Panc1 (cell line): ENCODE measurements at regions not wholly inside any gene's neighbourhood (a gene's known extent, or its start where the extent isn't known, plus 50 kb on each side); places are given as distances from the start of the nearest gene placed in this dataset.
"Not testable (repeated sequence)": the region's sequence is repeated elsewhere in the genome, so short reads cannot be mapped to it uniquely, and the experiment has no call there.

Experiments used
- ATAC-seq: fragments of 200-7000 bp; cut with Tn5 transposase; 2 replicates; pipeline ENCODE4 v1.9.1; 2020; ENCODE audit warnings: mild to moderate bottlenecking, moderate library complexity
- BruUV-seq: library from RNA; stranded (reverse); fragments of 400-500 nt; replicated peaks from 2 replicates; lab custom pipeline; 2021; lab: Mats Ljungman, UMichigan
- CTCF ChIA-PET: fragments of 300-600 bp; sonication (Branson Sonifier 250); formaldehyde crosslinking; loops from one replicate; lab custom pipeline; 2022; ENCODE audit warnings: antibody characterized with exemption; lab: Charles Lee
- POLR2A ChIA-PET: fragments of 300-600 bp; sonication (Branson Sonifier 250); formaldehyde crosslinking; loops from one replicate; lab custom pipeline; 2022; ENCODE audit warnings: antibody characterized with exemption; lab: Charles Lee
- DNase-seq: peaks from one replicate; pipeline ENCODE4 v3.0.0-alpha.2; 2010; ENCODE audit warnings: low read depth, low spot score
- H3K27ac ChIP-seq: 2 replicates; pipeline ENCODE4 v1.5.1; 2011; ENCODE audit warnings: mild to moderate bottlenecking, low read length, inconsistent platforms
- H3K27me3 ChIP-seq: fragments of 200-500 bp; sonication (Bioruptor generic); 2 replicates; pipeline ENCODE4 v1.6.0; 2014; ENCODE audit warnings: low read length, inconsistent platforms; ENCODE audit not compliant: control insufficient read depth, insufficient read depth
- H3K36me3 ChIP-seq: fragments of 200-500 bp; sonication (Bioruptor generic); 2 replicates; pipeline ENCODE4 v1.5.1; 2014; ENCODE audit warnings: inconsistent platforms, mild to moderate bottlenecking, low read length, moderate library complexity; ENCODE audit not compliant: control insufficient read depth, insufficient read depth
- H3K4me1 ChIP-seq: 2 replicates; pipeline ENCODE4 v1.5.1; 2011; ENCODE audit warnings: inconsistent platforms, mild to moderate bottlenecking, low read length, moderate library complexity; ENCODE audit not compliant: control insufficient read depth, insufficient read depth
- H3K4me3 ChIP-seq, 2 experiments: 2 replicates each; pipeline ENCODE4 v1.5.1; 2011 to 2012; ENCODE audit warnings: low read depth in 2 of 2, low read length in 2 of 2, mild to moderate bottlenecking in 2 of 2, inconsistent platforms in 1 of 2, moderate library complexity in 1 of 2
- H3K9me3 ChIP-seq: fragments of 200-500 bp; sonication (Bioruptor generic); 2 replicates; pipeline ENCODE4 v1.5.1; 2014; ENCODE audit warnings: low read depth, mild to moderate bottlenecking, inconsistent platforms, low read length, moderate library complexity; ENCODE audit not compliant: control insufficient read depth, insufficient read depth
- POLR2AphosphoS5 ChIP-seq: IDR thresholded peaks from 2 replicates; pipeline ENCODE4 v1.6.1; 2012; ENCODE audit warnings: mild to moderate bottlenecking, low read depth, low read length, moderate library complexity
- SIN3A ChIP-seq: IDR thresholded peaks from 2 replicates; pipeline ENCODE4 v1.6.1; 2012; ENCODE audit warnings: low read depth, mild to moderate bottlenecking, low read length, moderate library complexity, borderline replicate concordance; ENCODE audit not compliant: insufficient read depth
- TCF7L2 ChIP-seq: IDR thresholded peaks from 2 replicates; pipeline ENCODE4 v1.6.1; 2011; ENCODE audit warnings: mild to moderate bottlenecking, low read depth, low read length, inconsistent platforms
- in situ Hi-C: cut with HindIII; loops from 2 replicates; pipeline ENCODE4 v1.10.0; 2016; ENCODE audit warnings: low sequenced_read_pairs, low pct_unique_long_range_greater_than_20kb
- intact Hi-C: fragments of 100-400 bp; cut with micrococcal nuclease; formaldehyde crosslinking; loops from one replicate; pipeline ENCODE4 v1.10.0; 2022; ENCODE audit not compliant: unreplicated experiment
- TF ChIP-seq, protein P1 (sequence below): fragments of 450-650 bp; IDR thresholded peaks from 2 replicates; pipeline ENCODE4 v1.5.1; 2017; ENCODE audit warnings: mild to moderate bottlenecking
- TF ChIP-seq, protein P2 (sequence below), 2 experiments: IDR thresholded peaks; 2 replicates each; pipeline ENCODE4 v1.6.1; 2011 to 2012; ENCODE audit warnings: low read depth in 2 of 2, control low read depth in 1 of 2, low read length in 1 of 2, mild to moderate bottlenecking in 1 of 2, moderate library complexity in 1 of 2; ENCODE audit not compliant: insufficient read depth in 1 of 2

DNA sequence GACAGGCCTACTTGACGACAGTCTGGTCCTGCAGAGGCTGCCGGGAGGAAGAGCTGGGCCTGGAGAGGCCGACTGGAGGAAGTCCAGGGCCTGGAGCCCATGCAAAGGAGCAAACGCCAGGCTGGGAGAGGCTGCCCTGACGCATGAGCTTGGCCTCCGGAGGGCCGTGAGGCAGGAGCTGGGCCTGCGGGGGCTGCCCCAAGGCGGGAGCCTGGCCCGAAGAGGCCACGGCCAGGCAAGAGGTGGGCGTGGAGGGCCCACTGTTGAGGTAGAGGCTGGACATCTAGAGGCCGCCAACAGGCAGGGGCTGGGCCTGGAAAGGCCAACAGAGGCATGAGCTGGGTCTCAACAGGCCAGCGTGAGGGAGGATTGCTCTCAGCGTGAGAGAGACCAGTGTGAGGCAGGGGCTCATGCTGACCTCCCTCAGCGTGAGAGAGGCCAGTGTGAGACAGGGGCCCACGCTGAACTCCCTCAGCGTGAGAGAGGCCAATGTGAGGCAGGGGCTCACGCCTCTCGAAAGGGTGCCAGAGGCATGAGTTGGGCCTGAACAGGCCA is 320.6 kb downstream of the ZNF479 start:
- POLR2A ChIA-PET, H3K4me1 ChIP-seq, H3K27ac ChIP-seq, in situ Hi-C loops, ATAC-seq, H3K4me3 ChIP-seq, DNase-seq, H3K9me3 ChIP-seq, CTCF ChIA-PET, H3K27me3 ChIP-seq, intact Hi-C loops, BruUV-seq, H3K36me3 ChIP-seq: not testable (repeated sequence)

DNA sequence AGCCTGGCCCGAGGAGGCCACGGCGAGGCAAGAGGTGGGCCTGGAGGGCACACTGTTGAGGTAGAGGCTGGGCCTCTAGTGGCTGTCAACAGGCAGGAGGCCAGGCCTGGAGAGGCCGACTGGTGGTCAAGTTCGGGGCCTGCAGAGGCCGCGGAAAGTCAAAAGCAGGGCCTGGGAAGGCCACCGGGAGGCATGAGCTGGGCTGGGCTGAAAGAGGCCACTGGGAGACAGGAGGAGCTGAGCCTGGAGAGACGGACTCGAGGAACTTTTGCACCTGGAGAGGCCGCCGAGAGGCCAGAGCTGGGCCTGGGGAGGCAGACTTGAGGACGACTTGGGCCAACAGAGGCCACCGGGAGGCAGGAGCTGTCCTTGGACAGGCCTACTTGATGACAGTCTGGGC is 321.2 kb downstream of the ZNF479 start:
- no peak for ATAC-seq
- no peaks in the 10 kb centered on the region for H3K9me3 ChIP-seq
- no peaks in the 10 kb centered on the region for H3K36me3 ChIP-seq
- in situ Hi-C loops (no loop called here), intact Hi-C loops (no loop called here)
- H3K27me3 ChIP-seq = no peaks in the 10 kb centered on the region
- no peak overlapping the region for H3K4me3 ChIP-seq
- ChIA-PET POLR2A (no interaction called here), CTCF (no interaction called here)
- BruUV-seq = no TSS peak
- no peaks in the 10 kb centered on the region for H3K4me1 ChIP-seq
- H3K27ac ChIP-seq = no peak overlapping the region
- no peak for DNase-seq
- TF ChIP-seq POLR2AphosphoS5 (no peak), TCF7L2 (no peak), SIN3A (no peak)
- TF ChIP-seq, protein P1, sequence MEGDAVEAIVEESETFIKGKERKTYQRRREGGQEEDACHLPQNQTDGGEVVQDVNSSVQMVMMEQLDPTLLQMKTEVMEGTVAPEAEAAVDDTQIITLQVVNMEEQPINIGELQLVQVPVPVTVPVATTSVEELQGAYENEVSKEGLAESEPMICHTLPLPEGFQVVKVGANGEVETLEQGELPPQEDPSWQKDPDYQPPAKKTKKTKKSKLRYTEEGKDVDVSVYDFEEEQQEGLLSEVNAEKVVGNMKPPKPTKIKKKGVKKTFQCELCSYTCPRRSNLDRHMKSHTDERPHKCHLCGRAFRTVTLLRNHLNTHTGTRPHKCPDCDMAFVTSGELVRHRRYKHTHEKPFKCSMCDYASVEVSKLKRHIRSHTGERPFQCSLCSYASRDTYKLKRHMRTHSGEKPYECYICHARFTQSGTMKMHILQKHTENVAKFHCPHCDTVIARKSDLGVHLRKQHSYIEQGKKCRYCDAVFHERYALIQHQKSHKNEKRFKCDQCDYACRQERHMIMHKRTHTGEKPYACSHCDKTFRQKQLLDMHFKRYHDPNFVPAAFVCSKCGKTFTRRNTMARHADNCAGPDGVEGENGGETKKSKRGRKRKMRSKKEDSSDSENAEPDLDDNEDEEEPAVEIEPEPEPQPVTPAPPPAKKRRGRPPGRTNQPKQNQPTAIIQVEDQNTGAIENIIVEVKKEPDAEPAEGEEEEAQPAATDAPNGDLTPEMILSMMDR = no peak
- TF ChIP-seq, protein P2, sequence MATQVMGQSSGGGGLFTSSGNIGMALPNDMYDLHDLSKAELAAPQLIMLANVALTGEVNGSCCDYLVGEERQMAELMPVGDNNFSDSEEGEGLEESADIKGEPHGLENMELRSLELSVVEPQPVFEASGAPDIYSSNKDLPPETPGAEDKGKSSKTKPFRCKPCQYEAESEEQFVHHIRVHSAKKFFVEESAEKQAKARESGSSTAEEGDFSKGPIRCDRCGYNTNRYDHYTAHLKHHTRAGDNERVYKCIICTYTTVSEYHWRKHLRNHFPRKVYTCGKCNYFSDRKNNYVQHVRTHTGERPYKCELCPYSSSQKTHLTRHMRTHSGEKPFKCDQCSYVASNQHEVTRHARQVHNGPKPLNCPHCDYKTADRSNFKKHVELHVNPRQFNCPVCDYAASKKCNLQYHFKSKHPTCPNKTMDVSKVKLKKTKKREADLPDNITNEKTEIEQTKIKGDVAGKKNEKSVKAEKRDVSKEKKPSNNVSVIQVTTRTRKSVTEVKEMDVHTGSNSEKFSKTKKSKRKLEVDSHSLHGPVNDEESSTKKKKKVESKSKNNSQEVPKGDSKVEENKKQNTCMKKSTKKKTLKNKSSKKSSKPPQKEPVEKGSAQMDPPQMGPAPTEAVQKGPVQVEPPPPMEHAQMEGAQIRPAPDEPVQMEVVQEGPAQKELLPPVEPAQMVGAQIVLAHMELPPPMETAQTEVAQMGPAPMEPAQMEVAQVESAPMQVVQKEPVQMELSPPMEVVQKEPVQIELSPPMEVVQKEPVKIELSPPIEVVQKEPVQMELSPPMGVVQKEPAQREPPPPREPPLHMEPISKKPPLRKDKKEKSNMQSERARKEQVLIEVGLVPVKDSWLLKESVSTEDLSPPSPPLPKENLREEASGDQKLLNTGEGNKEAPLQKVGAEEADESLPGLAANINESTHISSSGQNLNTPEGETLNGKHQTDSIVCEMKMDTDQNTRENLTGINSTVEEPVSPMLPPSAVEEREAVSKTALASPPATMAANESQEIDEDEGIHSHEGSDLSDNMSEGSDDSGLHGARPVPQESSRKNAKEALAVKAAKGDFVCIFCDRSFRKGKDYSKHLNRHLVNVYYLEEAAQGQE (IDR thresholded peaks at IDR 0.05; ENCODE audit: insufficient read depth in 1 of 2, low read depth in 2 of 2, low read length in 1 of 2) = no peak

DNA sequence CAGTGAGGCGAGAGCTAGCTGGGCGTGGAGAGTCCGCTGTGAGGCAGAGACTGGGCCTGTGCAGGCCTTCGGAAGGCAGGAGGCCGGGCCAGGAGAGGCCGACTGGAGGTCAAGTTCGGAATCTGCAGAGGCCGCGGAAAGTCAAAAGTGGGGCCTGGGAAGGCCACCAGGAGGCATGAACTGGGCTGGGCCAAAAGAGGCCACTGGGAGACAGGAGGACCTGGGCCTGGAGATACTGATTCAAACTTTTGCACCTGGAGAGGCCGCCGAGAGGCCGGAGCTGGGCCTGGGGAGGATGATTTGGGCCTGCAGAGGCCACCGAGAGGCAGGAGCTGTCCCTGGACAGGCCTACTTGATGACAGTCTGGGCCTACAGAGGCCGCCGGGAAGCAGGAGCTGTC is 321.8 kb downstream of the ZNF479 start:
- TF ChIP-seq TCF7L2 = no peak
- TF ChIP-seq, protein P2 (IDR thresholded peaks at IDR 0.05; ENCODE audit: insufficient read depth in 1 of 2, low read depth in 2 of 2, low read length in 1 of 2) = no peak
- no peak for TF ChIP-seq POLR2AphosphoS5
- TF ChIP-seq SIN3A = no peak
- TF ChIP-seq, protein P1 = no peak
- ChIA-PET POLR2A (no interaction called here), CTCF (no interaction called here)
- in situ Hi-C loops (no loop called here), intact Hi-C loops (no loop called here)
- no peaks in the 10 kb centered on the region for H3K9me3 ChIP-seq
- no peaks in the 10 kb centered on the region for H3K27me3 ChIP-seq
- no peaks in the 10 kb centered on the region for H3K4me1 ChIP-seq
- H3K36me3 ChIP-seq = no peaks in the 10 kb centered on the region
- BruUV-seq = no TSS peak
- ATAC-seq = no peak
- no peak for DNase-seq
- H3K27ac ChIP-seq = no peak overlapping the region
- no peak overlapping the region for H3K4me3 ChIP-seq
